KMS-11 (cell line): ENCODE measurements at regions not wholly inside any gene's neighbourhood (a gene's known extent, or its start where the extent isn't known, plus 50 kb on each side); places are given as distances from the start of the nearest gene placed in this dataset.

Experiments used
- H2AFZ ChIP-seq: fragments of 200-600 bp; sonication (generic); 2 replicates; pipeline ENCODE4 v1.6.1; 2016; ENCODE audit warnings: antibody characterized with exemption, mixed run types, low read depth
- H3K27ac ChIP-seq: fragments of 200-600 bp; sonication (generic); 2 replicates; pipeline ENCODE4 v1.6.1; 2016; ENCODE audit warnings: mild to moderate bottlenecking, mixed run types
- H3K27me3 ChIP-seq: fragments of 200-600 bp; sonication (generic); 2 replicates; pipeline ENCODE4 v1.6.1; 2017; ENCODE audit warnings: mild to moderate bottlenecking, low read depth, mixed run types, moderate library complexity; ENCODE audit not compliant: insufficient read depth
- H3K36me3 ChIP-seq: fragments of 200-600 bp; sonication (generic); 2 replicates; pipeline ENCODE4 v1.6.1; 2017; ENCODE audit warnings: mild to moderate bottlenecking, mixed run types; ENCODE audit not compliant: insufficient read depth
- H3K4me1 ChIP-seq: fragments of 200-600 bp; sonication (generic); 2 replicates; pipeline ENCODE4 v1.6.1; 2016; ENCODE audit warnings: mild to moderate bottlenecking, low read depth, mixed run types; ENCODE audit not compliant: poor library complexity, severe bottlenecking
- H3K4me2 ChIP-seq: fragments of 200-600 bp; sonication (generic); 2 replicates; pipeline ENCODE4 v1.7.0; 2016; ENCODE audit warnings: mild to moderate bottlenecking, mixed run types
- H3K4me3 ChIP-seq: fragments of 200-600 bp; sonication (generic); IDR thresholded peaks from 2 replicates; pipeline ENCODE4 v1.6.1; 2017; ENCODE audit warnings: low read depth, low read length, mixed read lengths; ENCODE audit not compliant: insufficient read depth
- H3K79me2 ChIP-seq: fragments of 200-600 bp; sonication (generic); 2 replicates; pipeline ENCODE4 v1.6.1; 2016; ENCODE audit warnings: low read depth, mixed run types; ENCODE audit not compliant: insufficient read depth
- H3K9ac ChIP-seq: fragments of 200-600 bp; sonication (generic); 2 replicates; pipeline ENCODE4 v1.6.1; 2016; ENCODE audit warnings: mild to moderate bottlenecking, mixed run types
- H4K20me1 ChIP-seq: fragments of 200-600 bp; sonication (generic); 2 replicates; pipeline ENCODE4 v1.6.1; 2016; ENCODE audit warnings: mild to moderate bottlenecking, mixed run types; ENCODE audit not compliant: insufficient read depth
- CTCF ChIP-seq: fragments of 200-600 bp; sonication (generic); conservative IDR thresholded peaks from 2 replicates; pipeline ENCODE4 v1.6.1; 2017; ENCODE audit warnings: low read depth, mild to moderate bottlenecking, antibody characterized with exemption, low read length, moderate library complexity, mixed read lengths

- H3K27me3 ChIP-seq, result no peaks in the 10 kb centered on the region
- H3K4me3 ChIP-seq, result no peak overlapping the region
- no peak overlapping the region for H3K9ac ChIP-seq
- no peak overlapping the region for H3K4me2 ChIP-seq
- no peaks in the 10 kb centered on the region for H3K4me1 ChIP-seq
- no peaks in the 10 kb centered on the region for H4K20me1 ChIP-seq
- H2AFZ ChIP-seq, result no peak overlapping the region
- no peak overlapping the region for H3K27ac ChIP-seq
- no peaks in the 10 kb centered on the region for H3K79me2 ChIP-seq
- H3K36me3 ChIP-seq, result no peaks in the 10 kb centered on the region
- TF ChIP-seq CTCF, result no peak
These were observed 271.8 kb upstream of the CTNND2 start for GRCh38 chr5:12175914-12176585.

GRCh38 chr5:12174734-12175133 is 270.5 kb upstream of the CTNND2 start:
- Histone ChIP-seq H3K79me2 (no peaks in the 10 kb centered on the region), H2AFZ (no peak overlapping the region), H3K4me2 (no peak overlapping the region), H3K36me3 (no peaks in the 10 kb centered on the region), H3K4me3 (no peak overlapping the region), H4K20me1 (no peaks in the 10 kb centered on the region), H3K9ac (no peak overlapping the region), H3K27me3 (no peaks in the 10 kb centered on the region), H3K4me1 (no peaks in the 10 kb centered on the region), H3K27ac (no peak overlapping the region)
- TF ChIP-seq CTCF, result no peak

GRCh38 chr5:12169536-12169935 is 265.3 kb upstream of the CTNND2 start:
- Histone ChIP-seq H3K4me2 (no peak overlapping the region), H2AFZ (no peak overlapping the region), H3K79me2 (no peaks in the 10 kb centered on the region), H3K4me3 (no peak overlapping the region), H4K20me1 (no peaks in the 10 kb centered on the region), H3K27ac (no peak overlapping the region), H3K36me3 (no peaks in the 10 kb centered on the region), H3K9ac (no peak overlapping the region), H3K4me1 (no peaks in the 10 kb centered on the region), H3K27me3 (no peaks in the 10 kb centered on the region)
- no peak for TF ChIP-seq CTCF

GRCh38 chr5:12162863-12163262 is 258.6 kb upstream of the CTNND2 start:
- TF ChIP-seq CTCF, result no peak
- Histone ChIP-seq H3K4me2 (no peak overlapping the region), H3K79me2 (no peaks in the 10 kb centered on the region), H3K36me3 (no peaks in the 10 kb centered on the region), H3K27ac (no peak overlapping the region), H3K27me3 (no peaks in the 10 kb centered on the region), H3K4me3 (no peak overlapping the region), H3K9ac (no peak overlapping the region), H4K20me1 (no peaks in the 10 kb centered on the region), H2AFZ (no peak overlapping the region), H3K4me1 (no peaks in the 10 kb centered on the region)
